CD8-positive, alpha-beta memory T cell (primary cell): ENCODE measurements at regions not wholly inside any gene's neighbourhood (a gene's known extent, or its start where the extent isn't known, plus 50 kb on each side); places are given as distances from the start of the nearest gene placed in this dataset.

ENCODE experiments used
- CTCF ChIA-PET: fragments of 350-600 bp; sonication (Branson Sonifier 250); formaldehyde crosslinking; loops from one replicate; lab custom pipeline; 2021; ENCODE audit warnings: antibody characterized with exemption; lab: Charles Lee
- POLR2A ChIA-PET: fragments of 350-600 bp; sonication (Branson Sonifier 250); formaldehyde crosslinking; loops from one replicate; lab custom pipeline; 2021; ENCODE audit warnings: antibody characterized with exemption; lab: Charles Lee
- DNase-seq, 5 donors: peaks; one replicate each; pipeline versions ENCODE4 v3.0.0 to v3.0.0-alpha.2; 2020 to 2022; ENCODE audit warnings: mixed read lengths in 1 of 5
- H3K27ac ChIP-seq: one replicate; pipeline ENCODE4 v1.7.0; 2013; ENCODE audit warnings: low read depth, mild to moderate bottlenecking, low read length, moderate library complexity
- H3K27me3 ChIP-seq: 2 replicates; pipeline ENCODE4 v1.7.0; 2013; ENCODE audit warnings: low read length, mild to moderate bottlenecking; ENCODE audit not compliant: insufficient read depth, poor library complexity, severe bottlenecking
- H3K36me3 ChIP-seq: 2 replicates; pipeline ENCODE4 v1.7.0; 2013; ENCODE audit warnings: mild to moderate bottlenecking, low read length, moderate library complexity; ENCODE audit not compliant: insufficient read depth
- H3K4me1 ChIP-seq: 2 replicates; pipeline ENCODE4 v1.7.0; 2013; ENCODE audit warnings: mild to moderate bottlenecking, low read length, moderate library complexity; ENCODE audit not compliant: insufficient read depth
- H3K4me3 ChIP-seq: 2 replicates; pipeline ENCODE4 v1.7.0; 2013; ENCODE audit warnings: mild to moderate bottlenecking, low read length
- H3K9me3 ChIP-seq: 2 replicates; pipeline ENCODE4 v1.7.0; 2013; ENCODE audit warnings: mild to moderate bottlenecking, low read length
- H3K27ac Mint-ChIP-seq, 8 donors: one replicate each; pipeline ENCODE4 v1.8.0; 2020 to 2021; ENCODE audit warnings: mixed read lengths in 8 of 8, mild to moderate bottlenecking in 6 of 8, inconsistent platforms in 3 of 8, moderate library complexity in 3 of 8
- H3K27me3 Mint-ChIP-seq, 2 donors: one replicate each; pipeline ENCODE4 v1.8.0; 2020 to 2021; ENCODE audit warnings: mixed read lengths in 2 of 2, mild to moderate bottlenecking in 1 of 2, moderate library complexity in 1 of 2
- H3K36me3 Mint-ChIP-seq, 3 donors: one replicate each; pipeline ENCODE4 v1.8.0; 2020 to 2021; ENCODE audit warnings: mixed read lengths in 3 of 3, inconsistent platforms in 1 of 3, mild to moderate bottlenecking in 1 of 3
- H3K4me1 Mint-ChIP-seq, 3 donors: one replicate each; pipeline ENCODE4 v1.8.0; 2020 to 2021; ENCODE audit warnings: mixed read lengths in 3 of 3, inconsistent platforms in 1 of 3, mild to moderate bottlenecking in 1 of 3
- H3K4me3 Mint-ChIP-seq, 7 donors: one replicate each; pipeline ENCODE4 v1.8.0; 2020 to 2021; ENCODE audit warnings: mixed read lengths in 7 of 7, mild to moderate bottlenecking in 6 of 7, moderate library complexity in 4 of 7, inconsistent platforms in 2 of 7
- H3K9me3 Mint-ChIP-seq, 5 donors: one replicate each; pipeline ENCODE4 v1.8.0; 2020 to 2022; ENCODE audit warnings: mixed read lengths in 5 of 5, mild to moderate bottlenecking in 3 of 5, moderate library complexity in 2 of 5, inconsistent platforms in 1 of 5

DNA sequence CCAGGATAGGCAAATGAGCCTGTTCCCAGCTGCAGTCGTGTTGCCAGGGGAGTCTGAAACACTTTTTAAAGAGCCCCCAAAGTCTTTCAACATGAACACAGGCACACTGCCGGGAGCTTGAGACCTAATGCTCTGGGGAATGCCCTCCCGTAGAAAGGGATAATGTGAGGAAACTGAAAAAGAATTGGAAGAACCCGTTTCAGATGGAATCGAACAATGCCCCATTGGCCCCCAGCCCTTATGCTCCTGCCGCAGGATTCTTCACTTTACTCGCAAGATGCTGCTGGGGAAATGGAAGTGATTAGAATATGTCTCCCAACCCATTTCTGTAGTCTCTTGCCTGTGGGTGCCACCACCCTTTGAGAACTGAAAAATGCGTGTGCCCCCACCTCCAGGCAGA is 136.3 kb upstream of the GATA6 start:
- POLR2A ChIA-PET: no interaction called here
- H3K27ac Mint-ChIP-seq: peak overlapping the region in 1 of 8 donors; percentile 49
- no peaks in the 10 kb centered on the region for H3K9me3 Mint-ChIP-seq
- Histone ChIP-seq H3K27me3 (no peaks in the 10 kb centered on the region), H3K4me1 (no peaks in the 10 kb centered on the region), H3K4me3 (no peak overlapping the region), H3K9me3 (no peaks in the 10 kb centered on the region), H3K36me3 (no peaks in the 10 kb centered on the region), H3K27ac (no peak overlapping the region)
- no peak overlapping the region for H3K4me3 Mint-ChIP-seq
- CTCF ChIA-PET: no interaction called here
- H3K27me3 Mint-ChIP-seq: peaks cover 6 to 8% of the 10 kb centered on the region in 2 donors
- H3K4me1 Mint-ChIP-seq: no peaks in the 10 kb centered on the region
- no peaks in the 10 kb centered on the region for H3K36me3 Mint-ChIP-seq
- no peak for DNase-seq

- Histone ChIP-seq H3K4me1 (no peaks in the 10 kb centered on the region), H3K9me3 (no peaks in the 10 kb centered on the region), H3K27me3 (no peaks in the 10 kb centered on the region), H3K27ac (no peak overlapping the region), H3K4me3 (no peak overlapping the region), H3K36me3 (no peaks in the 10 kb centered on the region)
- POLR2A ChIA-PET: no interaction called here
- Mint-ChIP-seq H3K27me3 (peaks cover 6% of the 10 kb centered on the region in 2 donors), H3K4me3 (no peak overlapping the region), H3K4me1 (no peaks in the 10 kb centered on the region), H3K27ac (no peak overlapping the region), H3K36me3 (no peaks in the 10 kb centered on the region), H3K9me3 (no peaks in the 10 kb centered on the region)
- DNase-seq: no peak
- CTCF ChIA-PET: no interaction called here
Measured at GRCh38 chr18:22034276-22034675, 135.1 kb upstream of the GATA6 start.

DNA sequence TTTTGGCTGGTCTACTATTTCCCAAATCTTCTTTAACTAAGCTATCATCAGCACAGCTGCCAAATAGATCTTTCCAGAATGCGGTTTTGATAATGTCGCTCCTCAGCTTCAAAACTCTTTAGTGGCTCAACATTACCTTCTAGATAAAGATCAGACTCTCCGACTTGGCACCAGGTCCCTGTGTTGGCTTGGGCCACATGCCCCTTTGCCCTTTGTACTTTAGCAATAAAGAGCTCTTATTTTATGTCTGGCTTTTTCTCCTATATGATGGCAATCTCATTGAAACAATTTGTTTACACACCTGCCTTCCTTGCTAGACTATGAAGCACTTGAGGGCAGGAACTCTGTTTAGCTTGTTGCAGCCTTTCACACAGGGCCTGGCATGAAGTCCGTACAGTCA is 128.9 kb upstream of the GATA6 start:
- ChIA-PET POLR2A (interaction anchor here (0.6 kb wide), 1 partner anchor 126 kb away, joined by 4 read pairs; no protein-coding TSS in a partner anchor), CTCF (no interaction called here)
- Mint-ChIP-seq H3K36me3 (peaks cover 0 to 2% (median 0%) of the 10 kb centered on the region in 3 donors), H3K4me1 (no peaks in the 10 kb centered on the region), H3K27me3 (peaks cover 10 to 11% of the 10 kb centered on the region in 2 donors), H3K4me3 (no peak overlapping the region), H3K27ac (no peak overlapping the region), H3K9me3 (no peaks in the 10 kb centered on the region)
- H3K27me3 ChIP-seq: no peaks in the 10 kb centered on the region
- no peaks in the 10 kb centered on the region for H3K9me3 ChIP-seq
- no peak for DNase-seq
- H3K4me1 ChIP-seq: no peaks in the 10 kb centered on the region
- H3K4me3 ChIP-seq: no peak overlapping the region
- H3K27ac ChIP-seq: no peak overlapping the region
- no peaks in the 10 kb centered on the region for H3K36me3 ChIP-seq

- CTCF ChIA-PET: no interaction called here
- H3K27ac Mint-ChIP-seq: no peak overlapping the region
- no peaks in the 10 kb centered on the region for H3K4me1 ChIP-seq
Measured at GRCh38 chr18:22043837-22044236, 125.6 kb upstream of the GATA6 start.

DNA sequence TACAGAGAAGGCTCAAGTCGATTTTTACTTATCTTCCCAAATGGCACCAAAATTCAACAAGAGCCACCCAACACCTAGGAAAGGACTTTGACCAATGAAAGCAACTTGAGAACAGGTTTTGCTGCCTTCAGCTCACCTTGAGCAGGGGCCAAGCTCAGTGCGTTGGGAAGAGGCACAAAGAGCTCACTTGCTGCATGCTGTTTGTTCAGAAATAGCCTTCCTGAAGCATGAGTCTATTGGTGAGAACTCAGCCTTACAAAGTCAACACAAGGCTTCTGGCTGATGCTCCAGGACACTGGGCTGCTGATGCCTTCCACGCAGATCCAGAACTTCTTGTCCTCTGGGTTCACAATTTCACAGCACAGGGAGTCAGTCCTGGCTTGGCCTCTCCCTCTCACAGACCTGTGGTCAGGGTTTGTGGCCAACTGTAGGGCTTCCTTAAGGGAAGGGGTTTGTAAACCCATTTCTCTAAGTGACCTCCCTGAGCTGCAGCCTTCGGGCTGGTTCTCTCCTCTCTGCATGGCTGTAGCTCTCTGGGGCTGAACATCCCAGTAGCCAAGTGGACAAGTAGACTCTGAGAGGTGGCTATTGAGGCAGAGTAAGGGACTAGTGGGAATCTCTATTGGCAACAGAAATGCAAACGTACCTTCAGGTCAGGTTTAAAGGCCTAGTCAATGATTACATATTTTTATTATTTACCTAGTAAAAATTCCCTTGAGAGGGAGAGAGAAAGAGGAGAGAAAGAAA is 124.7 kb upstream of the GATA6 start:
- Mint-ChIP-seq H3K27ac (no peak overlapping the region), H3K4me1 (no peaks in the 10 kb centered on the region), H3K9me3 (no peaks in the 10 kb centered on the region), H3K36me3 (peaks cover 0 to 2% (median 0%) of the 10 kb centered on the region in 3 donors), H3K4me3 (no peak overlapping the region), H3K27me3 (peaks cover 9 to 11% of the 10 kb centered on the region in 2 donors)
- Histone ChIP-seq H3K4me3 (no peak overlapping the region), H3K9me3 (no peaks in the 10 kb centered on the region), H3K36me3 (no peaks in the 10 kb centered on the region), H3K27me3 (no peaks in the 10 kb centered on the region), H3K4me1 (no peaks in the 10 kb centered on the region), H3K27ac (no peak overlapping the region)
- ChIA-PET POLR2A (no interaction called here), CTCF (no interaction called here)
- DNase-seq: no peak

More at GRCh38 chr18:22043837-22044236, 125.6 kb upstream of the GATA6 start:
- Histone ChIP-seq H3K27me3 (no peaks in the 10 kb centered on the region), H3K27ac (no peak overlapping the region), H3K9me3 (no peaks in the 10 kb centered on the region), H3K36me3 (no peaks in the 10 kb centered on the region), H3K4me3 (no peak overlapping the region)
- no peaks in the 10 kb centered on the region for H3K4me1 Mint-ChIP-seq
- H3K9me3 Mint-ChIP-seq: no peaks in the 10 kb centered on the region
- DNase-seq: no peak
- no peak overlapping the region for H3K4me3 Mint-ChIP-seq
- peaks cover 0 to 2% (median 0%) of the 10 kb centered on the region in 3 donors for H3K36me3 Mint-ChIP-seq
- POLR2A ChIA-PET: no interaction called here
- H3K27me3 Mint-ChIP-seq: peaks cover 9 to 11% of the 10 kb centered on the region in 2 donors

- H3K4me3 Mint-ChIP-seq: no peak overlapping the region
- H3K27ac Mint-ChIP-seq: no peak overlapping the region
- no peaks in the 10 kb centered on the region for H3K9me3 ChIP-seq
- H3K27me3 Mint-ChIP-seq: peaks cover 9 to 11% of the 10 kb centered on the region in 2 donors
- H3K27ac ChIP-seq: no peak overlapping the region
- no peaks in the 10 kb centered on the region for H3K4me1 Mint-ChIP-seq
- no peaks in the 10 kb centered on the region for H3K9me3 Mint-ChIP-seq
- H3K36me3 ChIP-seq: no peaks in the 10 kb centered on the region
- ChIA-PET POLR2A (no interaction called here), CTCF (no interaction called here)
- no peak overlapping the region for H3K4me3 ChIP-seq
- H3K36me3 Mint-ChIP-seq: peaks cover 0 to 2% (median 0%) of the 10 kb centered on the region in 3 donors
- no peaks in the 10 kb centered on the region for H3K27me3 ChIP-seq
- H3K4me1 ChIP-seq: no peaks in the 10 kb centered on the region
- no peak for DNase-seq
Measured at GRCh38 chr18:22045221-22045918, 124.0 kb upstream of the GATA6 start.

DNA sequence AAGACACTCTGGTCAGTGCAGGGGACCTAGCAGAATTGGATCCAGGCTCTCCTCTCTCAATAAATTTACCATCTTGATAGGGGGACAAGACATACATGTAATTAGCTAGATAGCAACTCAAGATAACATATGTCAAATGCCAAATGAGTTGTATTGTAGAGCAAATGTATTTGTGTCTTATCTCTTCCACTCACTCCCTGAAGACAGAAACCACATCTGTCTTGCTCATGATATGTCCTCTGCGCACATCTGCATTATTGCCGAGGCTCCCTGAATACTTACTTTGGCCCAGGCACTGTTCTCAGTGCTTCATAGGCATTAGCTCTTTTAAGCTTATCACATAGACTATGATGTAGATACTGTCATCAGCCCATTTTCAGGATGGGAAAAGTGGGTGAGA is 122.9 kb upstream of the GATA6 start:
- Histone ChIP-seq H3K36me3 (no peaks in the 10 kb centered on the region), H3K27ac (no peak overlapping the region), H3K27me3 (no peaks in the 10 kb centered on the region), H3K4me3 (no peak overlapping the region), H3K4me1 (no peaks in the 10 kb centered on the region), H3K9me3 (no peaks in the 10 kb centered on the region)
- no peak overlapping the region for H3K4me3 Mint-ChIP-seq
- peaks cover 9 to 11% of the 10 kb centered on the region in 2 donors for H3K27me3 Mint-ChIP-seq
- no peaks in the 10 kb centered on the region for H3K9me3 Mint-ChIP-seq
- CTCF ChIA-PET: no interaction called here
- H3K36me3 Mint-ChIP-seq: peaks cover 0 to 2% (median 0%) of the 10 kb centered on the region in 3 donors
- H3K4me1 Mint-ChIP-seq: no peaks in the 10 kb centered on the region
- no peak for DNase-seq
- POLR2A ChIA-PET: no interaction called here
- H3K27ac Mint-ChIP-seq: no peak overlapping the region

GRCh38 chr18:22047485-22047884 is 121.9 kb upstream of the GATA6 start:
- Mint-ChIP-seq H3K4me3 (no peak overlapping the region), H3K27me3 (peaks cover 7 to 9% of the 10 kb centered on the region in 2 donors), H3K36me3 (no peaks in the 10 kb centered on the region), H3K4me1 (no peaks in the 10 kb centered on the region), H3K9me3 (no peaks in the 10 kb centered on the region), H3K27ac (no peak overlapping the region)
- Histone ChIP-seq H3K4me1 (no peaks in the 10 kb centered on the region), H3K9me3 (no peaks in the 10 kb centered on the region), H3K27ac (no peak overlapping the region), H3K27me3 (no peaks in the 10 kb centered on the region), H3K4me3 (no peak overlapping the region), H3K36me3 (no peaks in the 10 kb centered on the region)
- ChIA-PET CTCF (interaction anchor here (0.5 kb wide), 1 partner anchor 346 kb away, joined by 3 read pairs; no protein-coding TSS in a partner anchor), POLR2A (no interaction called here)
- no peak for DNase-seq
